Retinal pigment epithelial cell (primary cell): ENCODE measurements at regions not wholly inside any gene's neighbourhood (a gene's known extent, or its start where the extent isn't known, plus 50 kb on each side); places are given as distances from the start of the nearest gene placed in this dataset.

Source experiments
- DNase-seq: peaks from one replicate; pipeline ENCODE4 v3.0.0-alpha.2; 2010; ENCODE audit warnings: low read depth
- H3K4me3 ChIP-seq: 2 replicates; pipeline ENCODE4 v1.5.1; 2011; ENCODE audit warnings: mild to moderate bottlenecking, low read length, control low read depth, moderate library complexity
- CTCF ChIP-seq: conservative IDR thresholded peaks from 2 replicates; pipeline ENCODE4 v1.5.1; 2011; ENCODE audit warnings: low read depth, low read length, control low read depth, inconsistent platforms

GRCh38 chr1:164423136-164423535, 135.8 kb upstream of the PBX1 start:
- DNase-seq = no peak
- no peak for TF ChIP-seq CTCF
- H3K4me3 ChIP-seq = no peak overlapping the region

- no peak overlapping the region for H3K4me3 ChIP-seq
- no peak for TF ChIP-seq CTCF
- DNase-seq = no peak
These were observed 125.7 kb upstream of the PBX1 start for GRCh38 chr1:164433141-164433817.

- TF ChIP-seq CTCF = no peak
- DNase-seq = no peak
- H3K4me3 ChIP-seq = no peak overlapping the region
These were observed 125.2 kb upstream of the PBX1 start for GRCh38 chr1:164433818-164434170.

GRCh38 chr1:164440232-164440631, 118.8 kb upstream of the PBX1 start:
- peak; percentile 31 for DNase-seq
- no peak overlapping the region for H3K4me3 ChIP-seq
- TF ChIP-seq CTCF = peak; percentile 68

GRCh38 chr1:164443166-164443565, 115.8 kb upstream of the PBX1 start:
- DNase-seq = no peak
- TF ChIP-seq CTCF = no peak
- no peak overlapping the region for H3K4me3 ChIP-seq

GRCh38 chr1:164443836-164444235, 115.1 kb upstream of the PBX1 start:
- no peak overlapping the region for H3K4me3 ChIP-seq
- no peak for DNase-seq
- TF ChIP-seq CTCF = no peak

- no peak for TF ChIP-seq CTCF
- no peak overlapping the region for H3K4me3 ChIP-seq
- no peak for DNase-seq
These were observed 113.0 kb upstream of the PBX1 start for GRCh38 chr1:164446020-164446419.
